ENCODE measurements at regions not wholly inside any gene's neighbourhood (a gene's known extent, or its start where the extent isn't known, plus 50 kb on each side); places are given as distances from the start of the nearest gene placed in this dataset.

- no peak for TF ChIP-seq SUZ12 (IDR thresholded peaks at IDR 0.05; ENCODE audit: extremely low read depth, insufficient read depth, insufficient read length)
- TF ChIP-seq YY1 (IDR thresholded peaks at IDR 0.05; ENCODE audit: insufficient read depth, insufficient read length): no peak
- no peak for TF ChIP-seq ZNF274 (IDR thresholded peaks at IDR 0.05; ENCODE audit: low read depth, low read length)
Measured at GRCh38 chr7:56199639-56200038, 83.4 kb upstream of the NUPR2 start.
